ENCODE measurements at regions not wholly inside any gene's neighbourhood (a gene's known extent, or its start where the extent isn't known, plus 50 kb on each side); places are given as distances from the start of the nearest gene placed in this dataset.

DNA sequence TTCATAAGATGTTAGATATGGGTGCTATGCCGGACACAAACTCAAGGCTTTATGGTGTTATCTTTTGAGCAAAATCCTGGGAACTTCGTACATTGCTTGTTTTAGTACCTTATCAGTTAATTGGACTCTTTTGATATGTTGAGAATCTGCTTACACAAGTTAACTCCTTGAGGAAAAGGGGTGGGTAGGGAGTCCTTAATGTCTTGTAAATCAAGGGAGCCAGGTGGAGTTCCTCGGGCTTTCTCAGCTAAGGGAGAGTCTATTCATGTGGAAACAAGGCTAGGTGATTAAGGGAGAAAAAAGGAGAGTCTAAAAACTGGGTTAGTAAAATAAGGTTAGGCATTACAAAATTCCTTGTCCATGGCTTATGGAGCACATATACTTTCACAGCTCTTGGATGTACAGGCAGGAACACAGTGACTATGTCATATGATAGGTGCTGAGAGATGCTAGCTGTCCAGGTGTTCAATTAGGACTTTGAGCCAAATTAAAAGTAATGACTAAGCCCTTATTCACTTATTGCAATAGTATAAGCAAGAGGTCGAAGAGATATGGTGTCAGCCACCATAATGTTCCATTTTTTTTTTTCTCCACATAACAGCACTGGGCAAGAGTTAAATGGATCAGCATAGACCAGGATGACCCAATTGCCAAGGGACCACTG is 59.5 kb upstream of the DYNAP start:
- DNase-seq (ENCODE audit: low read depth, low spot score): peak; percentile 44

DNA sequence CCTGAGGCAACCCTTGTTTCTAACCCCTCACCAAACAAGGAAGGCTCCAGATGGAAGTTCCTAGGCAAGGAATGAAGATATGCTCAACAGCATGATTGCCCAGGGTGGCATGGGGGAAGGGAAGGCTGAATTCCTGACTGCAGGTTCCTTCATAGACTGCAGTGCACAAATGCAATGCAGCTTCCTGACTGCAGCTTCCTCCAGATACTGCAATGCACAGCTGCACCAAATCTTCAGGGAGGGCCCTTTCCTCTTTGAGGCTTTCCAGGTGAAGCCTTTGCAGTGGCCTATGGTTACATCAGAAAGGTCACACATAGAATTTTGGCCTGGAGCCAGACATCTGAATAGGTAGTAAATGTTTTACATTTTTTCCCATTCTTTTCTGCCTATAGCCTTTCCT is 58.8 kb upstream of the DYNAP start:
- DNase-seq (ENCODE audit: low read depth, low spot score): peak; percentile 84

DNA sequence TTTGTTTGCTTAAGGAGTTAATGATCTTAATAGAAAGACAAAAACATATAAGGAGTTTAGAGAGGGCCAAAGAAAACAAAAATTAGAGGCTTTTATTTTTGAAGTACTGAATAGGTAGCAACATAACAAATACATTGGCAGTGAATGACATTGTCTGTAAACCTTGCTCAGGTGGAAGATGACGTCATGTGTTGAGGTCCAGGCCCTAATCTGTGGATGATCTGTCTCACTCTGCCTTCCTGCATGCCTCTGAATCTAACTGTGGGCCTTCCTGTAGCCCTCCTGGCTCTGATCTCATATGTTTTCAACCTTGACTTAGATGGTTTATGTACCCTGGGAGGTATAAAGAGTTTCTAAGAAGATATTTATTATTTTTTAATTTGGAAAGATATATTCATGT is 58.1 kb upstream of the DYNAP start:
- DNase-seq (ENCODE audit: low read depth, low spot score): no peak
